ENCODE measurements at regions not wholly inside any gene's neighbourhood (a gene's known extent, or its start where the extent isn't known, plus 50 kb on each side); places are given as distances from the start of the nearest gene placed in this dataset.

GRCh38 chr3:178359728-178360127 is 176.5 kb upstream of the KCNMB2 start:
- TF ChIP-seq CTCF (conservative IDR thresholded peaks at IDR 0.05; ENCODE audit: low read length) (no peak), EZH2phosphoT487 (IDR thresholded peaks at IDR 0.05; ENCODE audit: borderline replicate concordance) (no peak)

Measured in Loucy (cell line).